H9 (cell line): ENCODE measurements at regions not wholly inside any gene's neighbourhood (a gene's known extent, or its start where the extent isn't known, plus 50 kb on each side); places are given as distances from the start of the nearest gene placed in this dataset.

Experiments
- DNase-seq: peaks from one replicate; pipeline ENCODE4 v3.0.0-alpha.2; 2017
- H2AFZ ChIP-seq: one replicate; pipeline ENCODE4 v1.6.1; 2013; ENCODE audit warnings: mild to moderate bottlenecking, low read length, control low read depth, moderate library complexity
- H2AK5ac ChIP-seq: 2 replicates; pipeline ENCODE4 v1.6.1; 2013; ENCODE audit warnings: low read length, control low read depth, mixed read lengths; ENCODE audit not compliant: insufficient read length
- H2BK120ac ChIP-seq: one replicate; pipeline ENCODE4 v1.6.1; 2013; ENCODE audit warnings: low read depth, mild to moderate bottlenecking, low read length, control low read depth, inconsistent platforms; ENCODE audit not compliant: poor library complexity, severe bottlenecking
- H2BK12ac ChIP-seq: 2 replicates; pipeline ENCODE4 v1.6.1; 2013; ENCODE audit warnings: low read length, control low read depth, mixed read lengths, low read depth; ENCODE audit not compliant: insufficient read length
- H2BK15ac ChIP-seq: 2 replicates; pipeline ENCODE4 v1.6.1; 2013; ENCODE audit warnings: low read depth, low read length, control low read depth
- H2BK20ac ChIP-seq: one replicate; pipeline ENCODE4 v1.6.1; 2013; ENCODE audit warnings: low read depth, mild to moderate bottlenecking, low read length, control low read depth, inconsistent platforms; ENCODE audit not compliant: poor library complexity, severe bottlenecking
- H2BK5ac ChIP-seq: 2 replicates; pipeline ENCODE4 v1.6.1; 2013; ENCODE audit warnings: low read length, control low read depth, mixed read lengths; ENCODE audit not compliant: insufficient read length
- H3K14ac ChIP-seq: 2 replicates; pipeline ENCODE4 v1.6.1; 2013; ENCODE audit warnings: low read length, control low read depth; ENCODE audit not compliant: insufficient read depth
- H3K18ac ChIP-seq: 2 replicates; pipeline ENCODE4 v1.6.1; 2013; ENCODE audit warnings: low read depth, mild to moderate bottlenecking, mixed read lengths, low read length, control low read depth; ENCODE audit not compliant: insufficient read length
- H3K23ac ChIP-seq: 2 replicates; pipeline ENCODE4 v1.6.1; 2013; ENCODE audit warnings: low read length, control low read depth, mixed read lengths, low read depth; ENCODE audit not compliant: insufficient read length
- H3K23me2 ChIP-seq: 2 replicates; pipeline ENCODE4 v1.6.1; 2013; ENCODE audit warnings: low read depth, mild to moderate bottlenecking, mixed read lengths, low read length, control low read depth; ENCODE audit not compliant: insufficient read length, poor library complexity, severe bottlenecking
- H3K27ac ChIP-seq: 2 replicates; pipeline ENCODE4 v1.5.1; 2013; ENCODE audit warnings: low read length, control low read depth, mixed read lengths, low read depth; ENCODE audit not compliant: insufficient read length
- H3K27me3 ChIP-seq: 2 replicates; pipeline ENCODE4 v1.6.1; 2013; ENCODE audit warnings: low read length, control low read depth, inconsistent platforms; ENCODE audit not compliant: insufficient read depth
- H3K4ac ChIP-seq: 2 replicates; pipeline ENCODE4 v1.6.1; 2013; ENCODE audit warnings: low read depth, mild to moderate bottlenecking, control low read depth, inconsistent platforms, low read length, moderate library complexity
- H3K4me1 ChIP-seq: 2 replicates; pipeline ENCODE4 v1.6.1; 2013; ENCODE audit warnings: low read length, control low read depth, inconsistent platforms; ENCODE audit not compliant: insufficient read depth
- H3K4me2 ChIP-seq: 2 replicates; pipeline ENCODE4 v1.6.1; 2013; ENCODE audit warnings: low read length, control low read depth, mixed read lengths; ENCODE audit not compliant: insufficient read length, insufficient read depth
- H3K56ac ChIP-seq: 2 replicates; pipeline ENCODE4 v1.6.1; 2013; ENCODE audit warnings: low read depth, mild to moderate bottlenecking, mixed read lengths, low read length, control low read depth; ENCODE audit not compliant: insufficient read length
- H3K79me1 ChIP-seq: 2 replicates; pipeline ENCODE4 v1.6.1; 2013; ENCODE audit warnings: low read depth, mild to moderate bottlenecking, moderate library complexity, low read length, control low read depth, inconsistent platforms; ENCODE audit not compliant: insufficient read depth, poor library complexity, severe bottlenecking
- H3K79me2 ChIP-seq: 2 replicates; pipeline ENCODE4 v1.6.1; 2013; ENCODE audit warnings: low read length, control low read depth, inconsistent platforms; ENCODE audit not compliant: insufficient read depth
- H3K9ac ChIP-seq: 2 replicates; pipeline ENCODE4 v1.6.1; 2013; ENCODE audit warnings: low read length, control low read depth, mixed read lengths; ENCODE audit not compliant: insufficient read length; ENCODE audit errors: extremely low read depth
- H3K9me3 ChIP-seq: one replicate; pipeline ENCODE4 v1.6.1; 2013; ENCODE audit warnings: low read depth, low read length, inconsistent platforms; ENCODE audit not compliant: control insufficient read depth
- H3T11ph ChIP-seq: one replicate; pipeline ENCODE4 v1.6.1; 2013; ENCODE audit warnings: mild to moderate bottlenecking, low read length, control low read depth, inconsistent platforms
- H4K20me1 ChIP-seq: one replicate; pipeline ENCODE4 v1.6.1; 2013; ENCODE audit not compliant: control insufficient read depth, insufficient read length, insufficient read depth
- H4K5ac ChIP-seq: 2 replicates; pipeline ENCODE4 v1.6.1; 2013; ENCODE audit warnings: low read depth, mild to moderate bottlenecking, mixed read lengths, low read length, control low read depth; ENCODE audit not compliant: insufficient read length
- H4K8ac ChIP-seq: replicated peaks from 2 replicates; pipeline ENCODE4 v1.6.1; 2013; ENCODE audit warnings: low read length, control low read depth, mixed read lengths, low read depth; ENCODE audit not compliant: insufficient read length
- H4K91ac ChIP-seq: 2 replicates; pipeline ENCODE4 v1.6.1; 2013; ENCODE audit warnings: low read depth, mild to moderate bottlenecking, moderate library complexity, mixed read lengths, low read length, control low read depth; ENCODE audit not compliant: insufficient read length
- H3K27ac Mint-ChIP-seq, 3 experiments: 2 replicates in 2 of 3; 3 replicates in 1 of 3; pipeline ENCODE4 v1.8.0; 2020 to 2021; ENCODE audit warnings: mixed read lengths in 3 of 3, mild to moderate bottlenecking in 1 of 3, moderate library complexity in 1 of 3
- H3K27me3 Mint-ChIP-seq: 2 replicates; pipeline ENCODE4 v1.8.0; 2021; ENCODE audit warnings: low read depth, mild to moderate bottlenecking, moderate library complexity, mixed read lengths
- H3K36me3 Mint-ChIP-seq, 3 experiments: 2 replicates in 2 of 3; 3 replicates in 1 of 3; pipeline ENCODE4 v1.8.0; 2020 to 2021; ENCODE audit warnings: low read depth in 3 of 3, mixed read lengths in 3 of 3; ENCODE audit not compliant: insufficient read depth in 1 of 3
- H3K4me1 Mint-ChIP-seq, 2 experiments: 2 replicates each; pipeline ENCODE4 v1.8.0; 2020; ENCODE audit warnings: mixed read lengths in 2 of 2
- H3K4me3 Mint-ChIP-seq, 2 experiments: 2 replicates in 1 of 2; 3 replicates in 1 of 2; pipeline ENCODE4 v1.8.0; 2020 to 2021; ENCODE audit warnings: mild to moderate bottlenecking in 2 of 2, mixed read lengths in 2 of 2, moderate library complexity in 1 of 2
- H3K9me3 Mint-ChIP-seq, 2 experiments: 2 replicates in 1 of 2; 3 replicates in 1 of 2; pipeline ENCODE4 v1.8.0; 2020; ENCODE audit warnings: mild to moderate bottlenecking in 2 of 2, mixed read lengths in 2 of 2, moderate library complexity in 1 of 2
- WGBS: extraction: QIAGEN DNeasy Blood & Tissue Kit; methylation state at CpG from one replicate; pipeline ENCODE4 v1.1.7; 2013; ENCODE audit warnings: missing lambda C conversion rate, low lambda C conversion rate, mixed read lengths; ENCODE audit not compliant: insufficient read length; ENCODE audit errors: extremely low coverage; 5-methylcytosine and 5-hydroxymethylcytosine counted together
- TF ChIP-seq, protein P1 (sequence below): fragments of 200-600 bp; sonication (generic); conservative IDR thresholded peaks from 3 replicates; pipeline ENCODE4 v1.8.0; 2021; ENCODE audit warnings: antibody characterized with exemption, mild to moderate bottlenecking

DNA sequence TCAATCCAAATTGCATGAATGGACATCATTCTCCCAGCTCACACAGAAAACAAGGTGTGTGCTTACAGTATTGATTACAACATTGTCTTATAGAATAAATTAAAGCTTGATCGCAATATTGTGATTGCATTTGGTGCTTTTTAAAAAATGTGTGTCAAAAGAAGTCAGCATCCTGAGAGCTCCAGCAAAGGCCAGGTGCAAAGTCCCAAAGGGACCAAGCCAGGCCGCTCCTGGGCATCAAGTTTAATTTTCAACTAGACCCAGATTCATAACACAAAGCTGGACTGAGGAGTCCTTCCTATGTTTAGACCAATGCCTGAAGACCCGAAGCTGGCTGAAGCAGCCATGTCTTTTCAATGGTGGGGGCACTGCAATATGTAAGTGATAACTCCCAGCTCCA lies 295.6 kb downstream of the IRX2 start:
- Histone ChIP-seq H4K91ac (no peak overlapping the region), H3K23me2 (no peaks in the 10 kb centered on the region), H3K9me3 (no peaks in the 10 kb centered on the region)

More for the DNA sequence above, 295.6 kb downstream of the IRX2 start:
- H3K4me2 ChIP-seq, result no peak overlapping the region
- no peak overlapping the region for H2BK120ac ChIP-seq
- no peak overlapping the region for H3K27ac ChIP-seq
- H3K23ac ChIP-seq, result no peak overlapping the region
- no peak overlapping the region for H2BK20ac ChIP-seq
- no peak overlapping the region for H2AFZ ChIP-seq
- no peaks in the 10 kb centered on the region for H3K9me3 Mint-ChIP-seq
- H3K79me1 ChIP-seq, result no peaks in the 10 kb centered on the region
- H3K4ac ChIP-seq, result no peak overlapping the region
- WGBS, result no CpG with 5 or more reads among the region's 3 CpGs
- H3K9ac ChIP-seq, result no peak overlapping the region
- no peak overlapping the region for H3K4me3 Mint-ChIP-seq
- no peak overlapping the region for H2BK15ac ChIP-seq
- no peaks in the 10 kb centered on the region for H3K79me2 ChIP-seq
- H3K27ac Mint-ChIP-seq, result no peak overlapping the region
- H3T11ph ChIP-seq, result no peak overlapping the region
- H3K27me3 Mint-ChIP-seq, result peaks cover 6% of the 10 kb centered on the region
- H3K4me1 ChIP-seq, result no peaks in the 10 kb centered on the region
- no peaks in the 10 kb centered on the region for H3K4me1 Mint-ChIP-seq
- no peak overlapping the region for H2BK5ac ChIP-seq
- no peak overlapping the region for H4K8ac ChIP-seq
- no peak for DNase-seq
- H3K18ac ChIP-seq, result no peak overlapping the region
- no peaks in the 10 kb centered on the region for H4K20me1 ChIP-seq
- no peak overlapping the region for H2BK12ac ChIP-seq
- H3K27me3 ChIP-seq, result no peaks in the 10 kb centered on the region
- no peak overlapping the region for H3K14ac ChIP-seq
- no peak overlapping the region for H3K56ac ChIP-seq
- H2AK5ac ChIP-seq, result no peak overlapping the region
- H4K5ac ChIP-seq, result no peak overlapping the region
- TF ChIP-seq, protein P1, sequence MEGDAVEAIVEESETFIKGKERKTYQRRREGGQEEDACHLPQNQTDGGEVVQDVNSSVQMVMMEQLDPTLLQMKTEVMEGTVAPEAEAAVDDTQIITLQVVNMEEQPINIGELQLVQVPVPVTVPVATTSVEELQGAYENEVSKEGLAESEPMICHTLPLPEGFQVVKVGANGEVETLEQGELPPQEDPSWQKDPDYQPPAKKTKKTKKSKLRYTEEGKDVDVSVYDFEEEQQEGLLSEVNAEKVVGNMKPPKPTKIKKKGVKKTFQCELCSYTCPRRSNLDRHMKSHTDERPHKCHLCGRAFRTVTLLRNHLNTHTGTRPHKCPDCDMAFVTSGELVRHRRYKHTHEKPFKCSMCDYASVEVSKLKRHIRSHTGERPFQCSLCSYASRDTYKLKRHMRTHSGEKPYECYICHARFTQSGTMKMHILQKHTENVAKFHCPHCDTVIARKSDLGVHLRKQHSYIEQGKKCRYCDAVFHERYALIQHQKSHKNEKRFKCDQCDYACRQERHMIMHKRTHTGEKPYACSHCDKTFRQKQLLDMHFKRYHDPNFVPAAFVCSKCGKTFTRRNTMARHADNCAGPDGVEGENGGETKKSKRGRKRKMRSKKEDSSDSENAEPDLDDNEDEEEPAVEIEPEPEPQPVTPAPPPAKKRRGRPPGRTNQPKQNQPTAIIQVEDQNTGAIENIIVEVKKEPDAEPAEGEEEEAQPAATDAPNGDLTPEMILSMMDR, result no peak
- H3K36me3 Mint-ChIP-seq, result no peaks in the 10 kb centered on the region
